GM10266 (cell line): ENCODE measurements at regions not wholly inside any gene's neighbourhood (a gene's known extent, or its start where the extent isn't known, plus 50 kb on each side); places are given as distances from the start of the nearest gene placed in this dataset.

Source experiments
- DNase-seq: peaks from one replicate; pipeline ENCODE4 v3.0.0; 2012; ENCODE audit errors: extremely low spot score
- CTCF ChIP-seq: IDR thresholded peaks from 2 replicates; pipeline ENCODE4 v1.5.1; 2012; ENCODE audit warnings: mild to moderate bottlenecking, low read depth; ENCODE audit not compliant: control insufficient read depth, insufficient read depth; ENCODE audit errors: missing control alignments

- DNase-seq = no peak
Measured at GRCh38 chr2:22950431-22950830, 434.5 kb upstream of the KLHL29 start.

GRCh38 chr2:22952656-22953225, 432.2 kb upstream of the KLHL29 start:
- no peak for DNase-seq
- no peak for TF ChIP-seq CTCF

More at GRCh38 chr2:22950431-22950830, 434.5 kb upstream of the KLHL29 start:
- TF ChIP-seq CTCF = no peak

GRCh38 chr2:22957446-22957845, 427.5 kb upstream of the KLHL29 start:
- TF ChIP-seq CTCF = no peak
- no peak for DNase-seq

GRCh38 chr2:22958308-22958707, 426.7 kb upstream of the KLHL29 start:
- TF ChIP-seq CTCF = no peak
- DNase-seq = no peak

GRCh38 chr2:22967756-22968155, 417.2 kb upstream of the KLHL29 start:
- TF ChIP-seq CTCF = no peak
- no peak for DNase-seq

- no peak for TF ChIP-seq CTCF
- DNase-seq = no peak
Measured at GRCh38 chr2:22970284-22970975, 414.5 kb upstream of the KLHL29 start.

- no peak for DNase-seq
- no peak for TF ChIP-seq CTCF
Measured at GRCh38 chr2:22970991-22971390, 414.0 kb upstream of the KLHL29 start.
